Psoas muscle (tissue), 7 donors: ENCODE measurements at regions not wholly inside any gene's neighbourhood (a gene's known extent, or its start where the extent isn't known, plus 50 kb on each side); places are given as distances from the start of the nearest gene placed in this dataset.
A peak's percentile ranks its signal among the peaks of the same experiment; 100 is the strongest.

Experiments used
- ATAC-seq, 4 donors: fragments of 200-7000 bp; cut with Tn5 transposase; one replicate each; pipeline ENCODE4 v1.9.1; 2020; ENCODE audit warnings: moderate library complexity in 3 of 4, mild to moderate bottlenecking in 2 of 4
- DNase-seq, 2 donors: peaks; one replicate each; pipeline ENCODE4 v3.0.0-alpha.2; 2020
- H3K27ac ChIP-seq: fragments of 200-600 bp; one replicate; pipeline ENCODE4 v1.8.0; 2022
- H3K27me3 ChIP-seq, 3 donors: fragments of 200-600 bp in 1 of 3; one replicate each; pipeline versions ENCODE4 v1.6.1 to v1.8.0; 2013 to 2022; ENCODE audit warnings: low read length in 2 of 3, mild to moderate bottlenecking in 2 of 3, moderate library complexity in 1 of 3; ENCODE audit not compliant: insufficient read depth in 3 of 3
- H3K36me3 ChIP-seq, 2 donors: fragments of 200-600 bp in 1 of 2; one replicate each; pipeline versions ENCODE4 v1.6.1 to v1.8.0; 2013 to 2022; ENCODE audit warnings: low read depth in 1 of 2, mild to moderate bottlenecking in 1 of 2, moderate library complexity in 1 of 2; ENCODE audit not compliant: insufficient read depth in 1 of 2
- H3K4me1 ChIP-seq: fragments of 200-600 bp; one replicate; pipeline ENCODE4 v1.8.0; 2022
- H3K4me3 ChIP-seq: fragments of 200-600 bp; one replicate; pipeline ENCODE4 v1.8.0; 2022; ENCODE audit warnings: mild to moderate bottlenecking
- H3K9me3 ChIP-seq: fragments of 200-600 bp; one replicate; pipeline ENCODE4 v1.8.0; 2022
- whole genome bisulfite sequencing, 3 donors: extraction: QIAGEN DNeasy Blood & Tissue Kit; methylation state at CpG; one replicate each; pipeline versions ENCODE4 v1.1.6 to v1.1.7; 2013; 5-methylcytosine and 5-hydroxymethylcytosine counted together
- intact Hi-C, 2 donors: fragments of 100-400 bp; cut with DNase I; formaldehyde crosslinking; loops; one replicate each; pipeline versions ENCODE4 v1.11.0 to v1.14.2; 2022
- TF ChIP-seq, protein P1 (sequence below): fragments of 200-600 bp; IDR thresholded peaks from one replicate; pipeline ENCODE4 v1.8.0; 2022; ENCODE audit warnings: antibody characterized with exemption
- donor health status: healthy with polysubstance abuse.
- donor health status: DM: no; HTN: no; CAD: no; lungs with moderate emphysema.
- donor health status: Bipolar disorder and iron deficiency.
- donor health status: healthy.
- donor health status: DM: yes; HTN: yes; CAD: no.
- donor health status: DM: no; HTN: no; CAD: no.
- donor health status: DM: yes; HTN: yes; CAD: no.

DNA sequence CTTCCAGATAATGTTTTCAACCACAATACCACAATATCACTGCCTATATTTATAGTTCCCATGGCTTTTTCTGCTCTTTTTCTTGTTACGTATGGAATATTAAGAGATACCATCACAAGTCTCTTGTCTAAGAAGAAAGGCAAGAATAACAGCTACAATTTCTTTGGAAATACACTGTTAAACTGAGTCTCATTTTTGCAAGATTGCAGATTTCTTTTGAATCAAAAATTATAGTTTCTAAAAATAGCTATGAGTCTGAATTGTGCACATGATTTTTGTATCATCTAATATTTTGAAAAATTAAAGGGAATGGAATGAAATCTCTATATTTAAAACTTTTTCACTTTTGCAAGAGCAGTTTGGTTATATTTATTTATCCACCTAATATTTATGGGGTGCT is 1120.8 kb downstream of the EFNB2 start:
- Histone ChIP-seq H3K4me1 (no peaks in the 10 kb centered on the region), H3K27me3 (no peaks in the 10 kb centered on the region), H3K4me3 (no peak overlapping the region), H3K27ac (no peak overlapping the region), H3K36me3 (no peaks in the 10 kb centered on the region), H3K9me3 (no peaks in the 10 kb centered on the region)
- DNase-seq (no peak), ATAC-seq (no peak)
- intact Hi-C loops, result no loop called here
- TF ChIP-seq, protein P1, sequence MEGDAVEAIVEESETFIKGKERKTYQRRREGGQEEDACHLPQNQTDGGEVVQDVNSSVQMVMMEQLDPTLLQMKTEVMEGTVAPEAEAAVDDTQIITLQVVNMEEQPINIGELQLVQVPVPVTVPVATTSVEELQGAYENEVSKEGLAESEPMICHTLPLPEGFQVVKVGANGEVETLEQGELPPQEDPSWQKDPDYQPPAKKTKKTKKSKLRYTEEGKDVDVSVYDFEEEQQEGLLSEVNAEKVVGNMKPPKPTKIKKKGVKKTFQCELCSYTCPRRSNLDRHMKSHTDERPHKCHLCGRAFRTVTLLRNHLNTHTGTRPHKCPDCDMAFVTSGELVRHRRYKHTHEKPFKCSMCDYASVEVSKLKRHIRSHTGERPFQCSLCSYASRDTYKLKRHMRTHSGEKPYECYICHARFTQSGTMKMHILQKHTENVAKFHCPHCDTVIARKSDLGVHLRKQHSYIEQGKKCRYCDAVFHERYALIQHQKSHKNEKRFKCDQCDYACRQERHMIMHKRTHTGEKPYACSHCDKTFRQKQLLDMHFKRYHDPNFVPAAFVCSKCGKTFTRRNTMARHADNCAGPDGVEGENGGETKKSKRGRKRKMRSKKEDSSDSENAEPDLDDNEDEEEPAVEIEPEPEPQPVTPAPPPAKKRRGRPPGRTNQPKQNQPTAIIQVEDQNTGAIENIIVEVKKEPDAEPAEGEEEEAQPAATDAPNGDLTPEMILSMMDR, result no peak
- 91 to 93% (median 93%) methylated on average over 1 of the region's 1 CpG for WGBS, 3 donors

GRCh38 chr13:105412171-105412570 is 1123.3 kb downstream of the EFNB2 start:
- Histone ChIP-seq H3K27me3 (no peaks in the 10 kb centered on the region), H3K4me3 (no peak overlapping the region), H3K36me3 (no peaks in the 10 kb centered on the region), H3K4me1 (no peaks in the 10 kb centered on the region), H3K9me3 (no peaks in the 10 kb centered on the region), H3K27ac (no peak overlapping the region)
- DNase-seq (no peak), ATAC-seq (no peak)
- intact Hi-C loops, result no loop called here
- WGBS, 3 donors, result 94 to 96% (median 95%) methylated on average over 3 of the region's 3 CpGs
- TF ChIP-seq, protein P1, result no peak

DNA sequence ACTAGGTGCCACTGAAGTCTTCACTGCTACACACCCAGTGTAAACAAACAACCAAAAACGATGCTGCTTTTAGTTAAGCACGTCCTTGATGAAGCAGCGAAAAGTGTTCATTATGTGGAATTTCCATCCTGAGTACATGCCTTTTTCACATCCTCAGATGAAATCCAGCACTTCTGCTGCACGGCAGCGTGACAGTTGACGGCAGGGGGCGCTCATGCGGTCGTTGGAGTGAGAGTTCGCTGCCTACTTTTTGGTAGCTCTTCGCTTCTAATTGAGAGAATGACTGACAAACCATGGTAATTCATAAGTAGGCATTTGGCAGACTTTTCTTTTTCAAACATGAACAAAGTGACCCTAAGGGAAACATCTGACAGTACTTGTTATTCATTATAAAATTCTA is 1124.9 kb downstream of the EFNB2 start:
- TF ChIP-seq, protein P1, result peak; percentile 49
- intact Hi-C loops, result no loop called here

DNA sequence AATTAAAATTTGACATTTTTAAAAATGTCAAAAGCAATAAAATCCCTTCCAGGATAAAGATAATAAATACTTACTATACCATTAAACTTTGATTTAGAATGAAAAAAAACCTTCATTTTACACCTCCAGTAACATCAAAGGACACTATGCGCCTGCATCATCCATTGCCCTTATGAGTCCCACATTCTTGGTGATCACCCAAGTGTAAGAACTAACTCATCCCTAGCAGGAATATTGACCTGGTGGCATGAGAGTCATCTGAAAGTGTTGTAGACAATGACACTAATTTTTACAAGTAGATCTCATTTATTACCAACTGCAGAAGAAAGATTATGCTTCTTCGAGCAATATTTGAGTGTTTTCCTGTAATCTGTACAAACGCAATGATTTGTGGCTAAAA is 1128.9 kb downstream of the EFNB2 start:
- TF ChIP-seq, protein P1, result no peak

More for the DNA sequence above, 1124.9 kb downstream of the EFNB2 start:
- Histone ChIP-seq H3K4me3 (no peak overlapping the region), H3K36me3 (no peaks in the 10 kb centered on the region), H3K4me1 (no peaks in the 10 kb centered on the region), H3K27ac (no peak overlapping the region), H3K9me3 (no peaks in the 10 kb centered on the region), H3K27me3 (no peaks in the 10 kb centered on the region)
- WGBS, 3 donors, result 29 to 45% (median 30%) methylated on average over 11 of the region's 11 CpGs
- DNase-seq (peak; percentile 37 to 74), ATAC-seq (peak in 1 of 4 donors; percentile 57)

GRCh38 chr13:105403086-105403485 is 1132.4 kb downstream of the EFNB2 start:
- no peak for DNase-seq
- TF ChIP-seq, protein P1, result no peak
- Histone ChIP-seq H3K4me1 (no peaks in the 10 kb centered on the region), H3K4me3 (no peak overlapping the region), H3K27ac (no peak overlapping the region), H3K36me3 (no peaks in the 10 kb centered on the region), H3K9me3 (no peaks in the 10 kb centered on the region), H3K27me3 (no peaks in the 10 kb centered on the region)
- intact Hi-C loops, result loop anchor here in 1 of 2 donors (10.0 kb wide), 1 partner anchor 1132 kb away; the partner anchor contains the start of gene EFNB2
- ATAC-seq, result no peak

More for the DNA sequence above, 1128.9 kb downstream of the EFNB2 start:
- ATAC-seq (no peak), DNase-seq (no peak)
- no peaks in the 10 kb centered on the region for H3K9me3 ChIP-seq
- H3K27me3 ChIP-seq, result no peaks in the 10 kb centered on the region
- intact Hi-C loops, result loop anchor here in 1 of 2 donors (10.0 kb wide), 1 partner anchor 1128 kb away; the partner anchor contains the start of gene EFNB2
- no peaks in the 10 kb centered on the region for H3K4me1 ChIP-seq
- 80 to 92% (median 89%) methylated on average over 3 of the region's 3 CpGs for WGBS, 3 donors
- H3K4me3 ChIP-seq, result no peak overlapping the region
- no peaks in the 10 kb centered on the region for H3K36me3 ChIP-seq
- H3K27ac ChIP-seq, result no peak overlapping the region
